MCF 10A (cell line): ENCODE measurements at regions not wholly inside any gene's neighbourhood (a gene's known extent, or its start where the extent isn't known, plus 50 kb on each side); places are given as distances from the start of the nearest gene placed in this dataset.

Experiments used
- BruUV-seq: library from RNA; stranded (reverse); fragments of 400-500 nt; replicated peaks from 2 replicates; lab custom pipeline; 2021; lab: Mats Ljungman, UMichigan
- CTCF ChIA-PET: fragments of 300-600 bp; sonication (Branson Sonifier 250); formaldehyde crosslinking; extraction: SDS; loops from one replicate; lab custom pipeline; 2021; ENCODE audit warnings: antibody characterized with exemption, inconsistent platforms; lab: Yijun Ruan, JAX
- POLR2A ChIA-PET: fragments of 300-600, 350-650 bp; sonication (Branson Sonifier 250); formaldehyde crosslinking; extraction: SDS; loops from one replicate; lab custom pipeline; 2020; ENCODE audit warnings: antibody characterized with exemption, inconsistent platforms; lab: Yijun Ruan, JAX
- DNase-seq: peaks from one replicate; pipeline ENCODE4 v3.0.0-alpha.2; 2018; ENCODE audit not compliant: unreplicated experiment
- H3K27ac Mint-ChIP-seq: one replicate; pipeline ENCODE4 v1.8.0; 2022; ENCODE audit warnings: mild to moderate bottlenecking, low read depth, mixed read lengths; ENCODE audit not compliant: unreplicated experiment
- H3K27me3 Mint-ChIP-seq: one replicate; pipeline ENCODE4 v1.8.0; 2022; ENCODE audit warnings: mixed read lengths; ENCODE audit not compliant: insufficient read depth, unreplicated experiment
- H3K36me3 Mint-ChIP-seq: one replicate; pipeline ENCODE4 v1.8.0; 2022; ENCODE audit warnings: mild to moderate bottlenecking, moderate library complexity, mixed read lengths; ENCODE audit not compliant: insufficient read depth, unreplicated experiment
- H3K4me1 Mint-ChIP-seq: one replicate; pipeline ENCODE4 v1.8.0; 2022; ENCODE audit warnings: mixed read lengths; ENCODE audit not compliant: insufficient read depth, unreplicated experiment
- H3K4me3 Mint-ChIP-seq: one replicate; pipeline ENCODE4 v1.8.0; 2022; ENCODE audit warnings: mild to moderate bottlenecking, moderate library complexity, mixed read lengths; ENCODE audit not compliant: unreplicated experiment
- H3K9me3 Mint-ChIP-seq: one replicate; pipeline ENCODE4 v1.8.0; 2022; ENCODE audit warnings: mixed read lengths; ENCODE audit not compliant: unreplicated experiment
- intact Hi-C: fragments of 100-400 bp; cut with micrococcal nuclease; formaldehyde crosslinking; loops from 2 replicates; pipeline ENCODE4 v1.14.1; 2022
- TF ChIP-seq, protein P1 (sequence below): fragments of 200-600 bp; IDR thresholded peaks from one replicate; pipeline ENCODE4 v1.8.0; 2022; ENCODE audit warnings: antibody characterized with exemption, mild to moderate bottlenecking; ENCODE audit not compliant: unreplicated experiment

DNA sequence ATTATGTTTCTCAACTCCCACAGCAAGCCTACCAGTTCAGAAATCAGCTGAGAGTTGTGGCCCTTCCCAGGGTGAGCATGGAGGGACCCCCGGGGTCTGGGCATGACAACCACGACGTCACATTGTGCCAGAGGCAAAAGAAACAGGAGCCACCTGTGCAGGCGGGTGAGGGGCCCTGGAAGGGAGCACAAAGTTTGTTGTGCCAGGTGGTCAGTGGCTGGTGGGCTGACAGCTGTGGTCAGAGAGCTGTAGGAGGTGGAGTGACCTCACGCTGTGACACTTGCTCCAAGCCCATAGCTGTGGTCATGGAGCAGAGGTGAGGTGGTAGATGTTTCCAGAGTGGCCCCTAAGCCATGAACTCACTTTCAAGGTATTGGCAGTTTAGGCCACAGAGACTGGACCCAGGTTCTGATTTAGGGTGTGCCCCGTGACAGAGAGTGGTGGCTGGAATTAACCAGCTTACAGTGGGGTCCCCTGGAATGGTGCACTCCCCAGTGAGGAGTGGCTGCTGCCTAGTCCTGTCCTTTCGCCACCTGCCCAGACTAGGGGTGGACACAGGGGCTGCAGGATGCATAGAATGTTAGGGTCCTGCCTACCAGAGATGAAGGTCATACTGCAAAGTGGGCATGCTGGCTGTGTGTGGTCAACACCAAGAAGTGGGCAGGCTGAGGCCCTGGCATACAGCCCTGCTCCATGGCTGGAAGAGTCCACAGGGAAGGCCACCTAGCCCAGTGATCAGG, 136.4 kb downstream of the GLI2 start:
- Mint-ChIP-seq H3K27ac (no peak overlapping the region), H3K4me1 (peaks cover 2% of the 10 kb centered on the region), H3K36me3 (peaks cover 5% of the 10 kb centered on the region), H3K27me3 (no peaks in the 10 kb centered on the region), H3K4me3 (no peak overlapping the region), H3K9me3 (no peaks in the 10 kb centered on the region)
- TF ChIP-seq, protein P1, sequence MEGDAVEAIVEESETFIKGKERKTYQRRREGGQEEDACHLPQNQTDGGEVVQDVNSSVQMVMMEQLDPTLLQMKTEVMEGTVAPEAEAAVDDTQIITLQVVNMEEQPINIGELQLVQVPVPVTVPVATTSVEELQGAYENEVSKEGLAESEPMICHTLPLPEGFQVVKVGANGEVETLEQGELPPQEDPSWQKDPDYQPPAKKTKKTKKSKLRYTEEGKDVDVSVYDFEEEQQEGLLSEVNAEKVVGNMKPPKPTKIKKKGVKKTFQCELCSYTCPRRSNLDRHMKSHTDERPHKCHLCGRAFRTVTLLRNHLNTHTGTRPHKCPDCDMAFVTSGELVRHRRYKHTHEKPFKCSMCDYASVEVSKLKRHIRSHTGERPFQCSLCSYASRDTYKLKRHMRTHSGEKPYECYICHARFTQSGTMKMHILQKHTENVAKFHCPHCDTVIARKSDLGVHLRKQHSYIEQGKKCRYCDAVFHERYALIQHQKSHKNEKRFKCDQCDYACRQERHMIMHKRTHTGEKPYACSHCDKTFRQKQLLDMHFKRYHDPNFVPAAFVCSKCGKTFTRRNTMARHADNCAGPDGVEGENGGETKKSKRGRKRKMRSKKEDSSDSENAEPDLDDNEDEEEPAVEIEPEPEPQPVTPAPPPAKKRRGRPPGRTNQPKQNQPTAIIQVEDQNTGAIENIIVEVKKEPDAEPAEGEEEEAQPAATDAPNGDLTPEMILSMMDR, result no peak
- intact Hi-C loops, result no loop called here
- DNase-seq, result no peak
- ChIA-PET POLR2A (interaction anchor here (1.4 kb wide), 1 partner anchor 8 kb away, joined by 3 read pairs; no protein-coding TSS in a partner anchor), CTCF (interaction anchor here (1.1 kb wide), 1 partner anchor 204 kb away, joined by 3 read pairs; no protein-coding TSS in a partner anchor)
- no TSS peak for BruUV-seq

DNA sequence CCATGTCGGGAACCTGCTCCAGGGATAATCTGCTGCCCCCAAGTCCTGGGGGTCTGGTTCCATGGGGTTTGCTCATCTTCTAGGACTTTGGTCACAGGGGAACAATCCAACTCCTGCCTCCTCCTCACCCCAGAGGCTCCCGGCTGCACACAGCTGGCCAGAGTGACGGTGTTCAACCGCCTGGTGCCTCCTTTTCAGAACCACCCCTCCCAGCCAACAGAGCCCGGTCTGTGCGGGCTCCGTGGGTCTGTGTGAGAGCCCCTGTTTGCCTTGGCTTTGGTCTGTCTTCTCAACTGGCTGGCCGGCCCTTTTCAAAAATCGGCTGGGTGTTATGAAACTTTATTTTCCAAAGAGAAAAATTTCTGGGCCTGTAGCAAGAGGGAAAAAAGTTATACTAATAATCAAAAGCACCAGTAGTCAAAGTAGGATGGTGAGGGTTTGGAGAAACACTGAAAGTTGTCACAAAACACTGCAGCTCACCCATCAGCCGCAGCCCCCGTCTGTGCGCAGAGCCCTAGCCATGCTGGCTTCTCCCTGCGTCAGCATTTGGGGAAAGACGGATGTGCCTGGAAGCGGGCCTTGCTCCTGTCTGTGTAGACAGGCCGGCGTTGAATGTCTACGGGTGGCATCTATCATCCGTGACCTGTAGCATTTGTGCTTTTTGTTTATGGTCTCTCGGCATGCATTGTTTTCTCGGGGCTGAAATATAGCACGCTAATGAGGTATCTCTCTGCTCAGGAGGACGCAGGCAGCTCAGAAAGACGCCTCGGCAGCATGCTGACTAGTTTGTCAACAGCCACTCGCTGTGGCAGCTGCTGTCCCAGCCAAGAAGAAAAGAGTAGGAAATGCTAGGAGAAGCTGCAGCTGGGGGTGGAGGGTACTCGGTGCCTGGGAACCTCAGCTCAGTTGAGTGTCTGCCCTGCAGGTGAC, 138.6 kb downstream of the GLI2 start:
- ChIA-PET CTCF (interaction anchor here (0.6 kb wide), 1 partner anchor 145 kb away, joined by 3 read pairs; no protein-coding TSS in a partner anchor), POLR2A (no interaction called here)
- Mint-ChIP-seq H3K27ac (no peak overlapping the region), H3K36me3 (peaks cover 5% of the 10 kb centered on the region), H3K9me3 (no peaks in the 10 kb centered on the region), H3K27me3 (peaks cover 5% of the 10 kb centered on the region), H3K4me3 (no peak overlapping the region), H3K4me1 (no peaks in the 10 kb centered on the region)
- TF ChIP-seq, protein P1, result no peak
- intact Hi-C loops, result no loop called here
- no TSS peak for BruUV-seq
- DNase-seq, result no peak

DNA sequence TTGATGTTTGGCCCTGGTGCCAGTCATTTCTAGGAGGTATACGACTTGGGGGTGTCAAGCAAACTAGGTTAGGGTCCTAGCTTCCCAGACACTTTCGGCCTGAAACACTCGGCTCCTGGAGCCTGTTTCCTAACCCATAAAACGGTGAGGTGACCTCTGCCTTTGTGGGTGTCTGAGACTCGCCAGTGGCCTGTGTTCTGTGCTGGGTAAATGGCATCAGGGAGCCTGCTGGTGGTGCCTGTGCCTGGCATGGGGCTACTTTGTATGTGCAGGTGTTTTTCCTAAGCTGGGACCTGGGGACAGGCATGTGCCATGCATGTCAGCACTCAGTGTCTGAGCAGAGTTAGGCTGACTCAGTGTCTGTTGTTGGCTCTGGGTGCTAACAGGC, 139.2 kb downstream of the GLI2 start:
- CTCF ChIA-PET, result no interaction called here
- DNase-seq, result no peak
- Mint-ChIP-seq H3K27ac (no peak overlapping the region), H3K4me3 (no peak overlapping the region), H3K9me3 (no peaks in the 10 kb centered on the region), H3K36me3 (peaks cover 5% of the 10 kb centered on the region), H3K4me1 (no peaks in the 10 kb centered on the region), H3K27me3 (peaks cover 11% of the 10 kb centered on the region)
- TF ChIP-seq, protein P1, result no peak
- BruUV-seq, result no TSS peak
- intact Hi-C loops, result no loop called here
- POLR2A ChIA-PET, result no interaction called here

DNA sequence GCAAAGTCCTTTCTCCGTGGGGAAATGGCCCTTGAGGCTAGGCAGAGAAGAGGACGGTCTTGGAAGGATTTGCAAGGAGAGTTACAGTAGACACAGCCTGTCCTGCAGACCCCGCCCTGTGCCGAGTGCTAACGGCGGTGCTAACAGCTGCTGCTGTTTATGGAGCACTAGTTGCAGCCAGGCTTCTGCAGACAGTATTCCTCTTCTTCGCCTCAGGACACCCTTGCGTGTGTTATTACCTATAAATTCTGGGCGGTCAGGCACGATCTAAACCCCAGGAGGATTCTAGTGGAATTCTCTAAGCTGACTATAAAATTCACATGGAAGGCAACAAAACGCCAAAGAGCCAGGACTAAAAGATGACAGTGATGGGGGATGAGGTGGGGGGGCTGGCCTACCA, 139.8 kb downstream of the GLI2 start:
- Mint-ChIP-seq H3K36me3 (peaks cover 5% of the 10 kb centered on the region), H3K9me3 (no peaks in the 10 kb centered on the region), H3K27ac (no peak overlapping the region), H3K4me1 (no peaks in the 10 kb centered on the region), H3K4me3 (no peak overlapping the region), H3K27me3 (peaks cover 17% of the 10 kb centered on the region)
- BruUV-seq, result no TSS peak
- intact Hi-C loops, result no loop called here
- DNase-seq, result no peak
- ChIA-PET CTCF (no interaction called here), POLR2A (no interaction called here)
- TF ChIP-seq, protein P1, result no peak
